NB4 (cell line): ENCODE measurements at regions not wholly inside any gene's neighbourhood (a gene's known extent, or its start where the extent isn't known, plus 50 kb on each side); places are given as distances from the start of the nearest gene placed in this dataset.

Experiments
- CTCF ChIP-seq: IDR thresholded peaks from one replicate; pipeline ENCODE4 v1.5.1; 2012; ENCODE audit warnings: low read depth, low read length
- MAX ChIP-seq: IDR thresholded peaks from 2 replicates; pipeline ENCODE4 v1.6.1; 2011; ENCODE audit warnings: low read depth, low read length
- POLR2A ChIP-seq: IDR thresholded peaks from 2 replicates; pipeline ENCODE4 v1.6.1; 2011; ENCODE audit warnings: mild to moderate bottlenecking; ENCODE audit not compliant: insufficient read length; ENCODE audit errors: extremely low read depth

- TF ChIP-seq CTCF (no peak), POLR2A (no peak), MAX (no peak)
These were observed 931.9 kb downstream of the DCDC2C start for GRCh38 chr2:4635289-4635688.
